Nephron (organoid): ENCODE measurements at regions not wholly inside any gene's neighbourhood (a gene's known extent, or its start where the extent isn't known, plus 50 kb on each side); places are given as distances from the start of the nearest gene placed in this dataset.

Source experiments
- H3K27ac Mint-ChIP-seq, 3 experiments: 2 replicates each; pipeline ENCODE4 v1.8.0; 2020; ENCODE audit warnings: mixed read lengths in 3 of 3, mild to moderate bottlenecking in 2 of 3, moderate library complexity in 1 of 3
- H3K27me3 Mint-ChIP-seq: 2 replicates; pipeline ENCODE4 v1.8.0; 2021; ENCODE audit warnings: low read depth, mild to moderate bottlenecking, moderate library complexity, mixed read lengths
- H3K36me3 Mint-ChIP-seq: 2 replicates; pipeline ENCODE4 v1.8.0; 2020; ENCODE audit warnings: low read depth, mixed read lengths
- H3K4me1 Mint-ChIP-seq: 2 replicates; pipeline ENCODE4 v1.8.0; 2020; ENCODE audit warnings: mixed read lengths
- H3K4me3 Mint-ChIP-seq, 3 experiments: 2 replicates each; pipeline ENCODE4 v1.8.0; 2020; ENCODE audit warnings: mild to moderate bottlenecking in 3 of 3, mixed read lengths in 3 of 3, moderate library complexity in 2 of 3
- H3K9me3 Mint-ChIP-seq: 2 replicates; pipeline ENCODE4 v1.8.0; 2020; ENCODE audit warnings: mixed read lengths
- TF ChIP-seq, protein P1 (sequence below), 3 experiments: fragments of 200-600 bp; sonication (generic); IDR thresholded peaks; one replicate each; pipeline ENCODE4 v1.5.0; 2021; ENCODE audit warnings: antibody characterized with exemption in 3 of 3; ENCODE audit not compliant: unreplicated experiment in 3 of 3

- Mint-ChIP-seq H3K4me1 (peaks cover 12% of the 10 kb centered on the region), H3K36me3 (no peaks in the 10 kb centered on the region), H3K27me3 (no peaks in the 10 kb centered on the region), H3K4me3 (no peak overlapping the region), H3K27ac (no peak overlapping the region), H3K9me3 (no peaks in the 10 kb centered on the region)
- TF ChIP-seq, protein P1, sequence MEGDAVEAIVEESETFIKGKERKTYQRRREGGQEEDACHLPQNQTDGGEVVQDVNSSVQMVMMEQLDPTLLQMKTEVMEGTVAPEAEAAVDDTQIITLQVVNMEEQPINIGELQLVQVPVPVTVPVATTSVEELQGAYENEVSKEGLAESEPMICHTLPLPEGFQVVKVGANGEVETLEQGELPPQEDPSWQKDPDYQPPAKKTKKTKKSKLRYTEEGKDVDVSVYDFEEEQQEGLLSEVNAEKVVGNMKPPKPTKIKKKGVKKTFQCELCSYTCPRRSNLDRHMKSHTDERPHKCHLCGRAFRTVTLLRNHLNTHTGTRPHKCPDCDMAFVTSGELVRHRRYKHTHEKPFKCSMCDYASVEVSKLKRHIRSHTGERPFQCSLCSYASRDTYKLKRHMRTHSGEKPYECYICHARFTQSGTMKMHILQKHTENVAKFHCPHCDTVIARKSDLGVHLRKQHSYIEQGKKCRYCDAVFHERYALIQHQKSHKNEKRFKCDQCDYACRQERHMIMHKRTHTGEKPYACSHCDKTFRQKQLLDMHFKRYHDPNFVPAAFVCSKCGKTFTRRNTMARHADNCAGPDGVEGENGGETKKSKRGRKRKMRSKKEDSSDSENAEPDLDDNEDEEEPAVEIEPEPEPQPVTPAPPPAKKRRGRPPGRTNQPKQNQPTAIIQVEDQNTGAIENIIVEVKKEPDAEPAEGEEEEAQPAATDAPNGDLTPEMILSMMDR (IDR thresholded peaks at IDR 0.05; ENCODE audit: unreplicated experiment in 3 of 3), result no peak
These were observed 342.6 kb upstream of the NFIA start for GRCh38 chr1:60739729-60740128.

DNA sequence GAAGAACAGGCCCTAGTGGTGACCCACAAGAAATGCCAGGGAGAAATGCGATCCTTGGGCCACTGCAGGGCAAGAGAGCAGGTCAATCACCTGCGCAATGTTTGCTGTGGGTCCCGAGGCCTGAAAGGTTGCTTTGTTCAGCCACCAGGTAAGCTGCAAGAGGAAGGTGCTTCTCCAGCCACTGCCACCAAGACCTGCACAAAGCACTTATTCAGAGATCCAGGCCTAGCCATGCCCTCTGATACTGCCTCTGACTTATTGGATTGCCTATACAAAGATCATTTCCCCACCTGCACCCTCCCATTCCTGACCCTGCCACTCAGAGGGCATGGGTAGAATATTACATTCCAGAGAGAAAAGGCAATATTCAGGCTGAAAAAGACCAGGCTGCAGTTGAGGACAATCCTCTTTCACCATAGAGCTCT is 349.4 kb upstream of the NFIA start:
- Mint-ChIP-seq H3K9me3 (no peaks in the 10 kb centered on the region), H3K36me3 (no peaks in the 10 kb centered on the region), H3K27me3 (peaks cover 4% of the 10 kb centered on the region), H3K4me3 (no peak overlapping the region), H3K4me1 (peaks cover 5% of the 10 kb centered on the region), H3K27ac (no peak overlapping the region)
- TF ChIP-seq, protein P1 (IDR thresholded peaks at IDR 0.05; ENCODE audit: unreplicated experiment in 3 of 3), result no peak

DNA sequence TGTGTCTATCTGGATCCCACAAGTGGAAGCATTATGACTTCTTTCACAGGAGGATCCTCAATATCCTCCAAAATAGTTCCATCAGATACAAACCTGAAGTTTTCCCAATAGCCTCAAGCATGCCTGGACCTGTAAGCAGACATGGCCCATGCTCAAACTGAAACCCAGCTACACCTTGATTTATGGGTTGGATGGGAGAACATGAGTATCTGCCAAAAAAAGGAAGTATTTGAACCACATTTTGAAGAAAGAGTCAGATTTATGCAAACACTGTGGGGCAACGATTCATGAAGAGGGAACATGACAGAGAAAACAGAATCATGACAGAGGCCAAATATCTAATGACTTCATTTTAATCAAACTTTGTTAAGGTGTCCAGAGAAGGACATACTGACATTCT is 351.0 kb upstream of the NFIA start:
- H3K4me3 Mint-ChIP-seq, result no peak overlapping the region
- H3K36me3 Mint-ChIP-seq, result no peaks in the 10 kb centered on the region
- no peaks in the 10 kb centered on the region for H3K9me3 Mint-ChIP-seq
- H3K27me3 Mint-ChIP-seq, result peaks cover 4% of the 10 kb centered on the region
- TF ChIP-seq, protein P1 (IDR thresholded peaks at IDR 0.05; ENCODE audit: unreplicated experiment in 3 of 3), result no peak
- H3K4me1 Mint-ChIP-seq, result peaks cover 14% of the 10 kb centered on the region
- peak overlapping the region in 2 of 3 experiments; percentile 42 to 84 for H3K27ac Mint-ChIP-seq

GRCh38 chr1:60727552-60727951 is 354.8 kb upstream of the NFIA start:
- Mint-ChIP-seq H3K4me1 (peaks cover 17% of the 10 kb centered on the region), H3K9me3 (peaks cover 12% of the 10 kb centered on the region), H3K27me3 (peaks cover 4% of the 10 kb centered on the region), H3K27ac (peak overlapping the region in 1 of 3 experiments; percentile 74), H3K4me3 (no peak overlapping the region), H3K36me3 (peaks cover 3% of the 10 kb centered on the region)
- TF ChIP-seq, protein P1 (IDR thresholded peaks at IDR 0.05; ENCODE audit: unreplicated experiment in 3 of 3), result no peak

DNA sequence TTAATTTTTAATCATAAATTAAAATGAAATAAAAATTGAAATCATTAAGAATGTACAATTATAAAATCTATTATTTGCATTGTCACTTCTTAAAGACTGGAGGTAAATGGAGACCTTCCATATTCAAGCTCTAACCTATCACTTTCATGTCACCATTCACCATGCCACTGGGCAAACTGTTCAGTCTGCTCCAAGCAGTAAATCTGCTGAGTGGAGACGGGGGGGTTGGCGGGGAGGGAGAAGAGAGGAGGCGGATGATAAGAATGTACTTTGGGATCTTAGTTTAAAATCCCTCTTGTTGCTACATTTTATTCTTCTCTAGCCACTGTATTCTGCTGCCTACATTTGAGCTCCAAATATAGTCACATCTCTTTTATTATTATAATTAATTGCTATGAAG is 365.9 kb upstream of the NFIA start:
- TF ChIP-seq, protein P1 (IDR thresholded peaks at IDR 0.05; ENCODE audit: unreplicated experiment in 3 of 3), result no peak
- Mint-ChIP-seq H3K4me3 (no peak overlapping the region), H3K27ac (no peak overlapping the region), H3K4me1 (no peaks in the 10 kb centered on the region), H3K36me3 (no peaks in the 10 kb centered on the region), H3K9me3 (no peaks in the 10 kb centered on the region), H3K27me3 (no peaks in the 10 kb centered on the region)

GRCh38 chr1:60715970-60716369 is 366.4 kb upstream of the NFIA start:
- H3K4me3 Mint-ChIP-seq, result no peak overlapping the region
- TF ChIP-seq, protein P1 (IDR thresholded peaks at IDR 0.05; ENCODE audit: unreplicated experiment in 3 of 3), result no peak
- no peak overlapping the region for H3K27ac Mint-ChIP-seq
- H3K9me3 Mint-ChIP-seq, result peaks cover 5% of the 10 kb centered on the region
- no peaks in the 10 kb centered on the region for H3K4me1 Mint-ChIP-seq
- no peaks in the 10 kb centered on the region for H3K27me3 Mint-ChIP-seq
- H3K36me3 Mint-ChIP-seq, result no peaks in the 10 kb centered on the region
